AG08395 (cell line): ENCODE measurements at regions not wholly inside any gene's neighbourhood (a gene's known extent, or its start where the extent isn't known, plus 50 kb on each side); places are given as distances from the start of the nearest gene placed in this dataset.
"Not testable (repeated sequence)": the region's sequence is repeated elsewhere in the genome, so short reads cannot be mapped to it uniquely, and the experiment has no call there.

Source experiments
- DNase-seq: peaks from one replicate; pipeline ENCODE4 v3.0.0; 2012; ENCODE audit warnings: mixed read lengths, low spot score

DNA sequence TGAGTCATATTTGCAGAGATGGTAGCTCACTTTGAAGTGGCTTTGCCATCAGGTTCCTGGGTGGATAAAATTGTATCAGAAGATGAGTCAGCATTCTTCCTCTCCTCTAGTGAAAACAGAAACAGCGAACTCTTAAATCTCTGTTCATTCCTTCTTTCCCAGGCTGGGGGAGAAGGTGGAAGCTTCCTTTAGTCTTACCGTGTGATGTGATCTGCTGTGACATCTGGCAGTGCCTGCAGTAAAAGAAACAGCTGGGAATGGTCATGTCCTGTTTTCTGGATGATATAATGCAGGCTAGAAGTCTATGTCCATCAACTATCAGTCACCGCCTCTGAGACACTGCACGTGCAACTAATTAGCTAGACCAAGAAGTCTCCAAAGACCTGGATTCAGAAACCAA lies 171.6 kb downstream of the VAPA start:
- peak; percentile 18 for DNase-seq

DNA sequence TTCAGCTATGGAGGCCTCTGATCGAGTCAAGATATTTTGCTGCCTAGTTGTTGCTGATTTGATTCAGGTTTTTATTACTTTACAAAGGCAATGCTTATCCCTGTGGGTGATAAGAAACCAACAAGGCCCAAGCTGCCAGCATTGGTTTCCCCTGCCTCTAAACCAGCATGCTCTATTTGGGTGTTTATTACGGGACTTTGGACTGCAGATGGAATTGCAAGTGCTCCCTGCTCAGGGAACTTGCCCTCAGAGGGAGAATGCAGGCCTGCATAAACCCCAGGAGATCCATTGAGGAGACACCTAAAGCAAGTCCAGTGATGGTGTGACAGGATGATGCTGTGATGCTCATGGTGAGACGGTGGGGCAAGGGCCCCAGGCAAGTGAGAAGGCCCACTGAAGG lies 172.1 kb downstream of the VAPA start:
- DNase-seq: no peak

DNA sequence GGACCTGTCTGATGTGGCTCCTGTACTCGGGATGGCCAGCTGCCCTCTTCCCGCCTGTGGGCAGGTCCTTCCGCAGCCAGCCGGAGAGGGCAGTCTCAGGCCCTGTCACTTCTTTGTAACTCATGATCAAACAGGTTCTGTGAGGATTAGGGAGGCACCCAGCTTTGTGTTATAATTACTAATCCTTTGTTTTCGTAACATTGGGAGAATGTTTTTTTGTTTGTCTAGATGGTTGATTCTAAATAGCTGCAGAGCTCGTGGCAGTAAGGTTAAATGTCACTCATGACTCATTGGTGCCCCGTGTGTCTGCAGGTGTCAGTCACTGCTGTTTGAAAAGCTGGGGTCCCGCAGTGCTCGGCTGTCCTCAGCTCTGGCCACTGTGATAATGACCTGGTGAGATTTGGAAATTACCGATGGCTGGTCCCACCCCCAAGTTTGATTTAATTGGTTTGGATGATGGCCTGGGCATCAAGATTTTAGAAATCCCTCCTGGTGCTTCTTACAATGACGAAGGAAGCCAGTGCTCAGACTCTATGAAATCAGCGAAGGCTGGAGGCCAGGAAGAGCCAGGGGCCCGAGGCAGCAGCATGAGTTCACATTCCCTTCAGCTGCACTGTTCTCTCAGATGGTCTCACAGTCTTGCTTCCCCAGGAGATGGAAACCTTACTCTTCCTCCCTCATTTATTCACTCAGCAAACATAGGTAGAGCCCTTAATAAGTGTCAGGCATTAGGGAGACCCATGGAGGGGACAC lies 172.8 kb downstream of the VAPA start:
- no peak for DNase-seq

DNA sequence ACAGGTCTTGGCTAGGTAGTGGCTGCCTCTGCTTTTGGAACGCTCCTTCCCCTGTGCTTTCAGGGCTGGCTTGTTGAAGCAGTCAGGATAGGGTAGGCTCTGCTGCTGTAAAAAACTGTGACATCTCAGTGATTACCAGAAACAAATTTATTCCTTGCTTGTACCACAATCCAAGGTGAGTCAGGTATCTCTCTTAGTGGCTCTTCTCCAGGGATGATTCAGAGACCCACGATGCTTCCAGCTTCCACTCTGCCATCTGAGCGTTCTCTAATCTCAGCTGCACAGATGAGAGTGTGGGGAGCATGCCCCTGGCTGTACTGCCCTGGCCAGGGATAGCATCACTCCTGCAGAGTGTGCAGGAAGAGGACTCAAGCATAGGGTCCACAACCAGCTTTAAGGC lies 174.9 kb downstream of the VAPA start:
- no peak for DNase-seq

DNA sequence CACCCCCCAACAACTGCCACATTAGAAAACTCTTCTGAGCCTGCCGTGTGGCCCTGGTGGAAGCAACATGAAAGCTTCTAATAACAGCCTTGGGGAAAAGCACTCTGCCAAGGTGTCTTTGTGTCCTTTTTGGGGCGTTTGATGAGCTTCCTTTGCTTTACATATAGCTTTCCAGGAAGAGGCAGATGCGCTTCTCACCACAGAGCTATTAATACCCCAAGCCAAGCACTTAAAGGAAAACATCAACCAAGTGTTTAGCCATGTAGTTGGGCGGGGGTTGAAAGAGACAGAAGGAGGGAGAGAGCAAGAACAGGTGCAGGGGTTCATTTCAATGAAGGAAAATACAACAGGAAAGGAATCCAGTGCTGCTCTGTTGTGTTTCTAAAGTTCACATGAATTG lies 176.1 kb downstream of the VAPA start:
- DNase-seq: no peak

DNA sequence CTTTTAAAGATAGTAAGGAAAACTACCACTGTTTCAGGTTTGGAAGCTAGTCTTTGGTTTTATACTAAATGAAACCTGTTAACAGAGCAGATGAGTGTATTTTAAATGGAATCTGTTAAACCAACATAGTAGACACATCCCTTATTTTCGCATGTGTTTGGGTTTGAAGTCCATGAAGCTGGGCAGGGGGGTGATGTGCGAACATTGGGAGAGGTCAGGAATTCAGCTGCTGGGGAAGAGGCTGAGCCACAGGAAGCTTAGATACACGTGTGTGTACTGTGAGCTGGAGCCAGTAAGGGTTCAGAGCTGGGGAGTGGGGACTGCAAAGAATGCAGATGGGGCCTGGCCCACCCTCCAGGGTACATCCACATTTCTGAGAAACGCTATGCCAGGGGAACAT lies 176.9 kb downstream of the VAPA start:
- no peak for DNase-seq

DNA sequence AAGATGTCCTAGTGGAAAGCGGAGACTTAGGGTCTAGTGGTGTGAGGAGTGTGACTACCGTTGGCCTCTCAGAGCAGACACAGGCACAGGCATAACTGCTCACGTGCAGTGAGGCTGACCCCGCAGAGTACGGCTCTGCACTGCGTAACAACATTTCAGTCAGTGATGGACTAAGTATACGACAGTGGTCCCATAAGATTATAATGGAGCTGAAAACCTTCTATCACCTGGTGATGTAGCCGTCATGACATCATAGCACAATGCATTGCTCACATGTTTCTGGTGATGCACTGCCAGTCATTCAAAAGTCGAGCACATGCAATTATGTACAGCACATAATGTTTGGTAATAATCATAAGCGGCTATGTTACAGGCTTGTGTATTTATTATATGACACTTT lies 179.6 kb downstream of the VAPA start:
- DNase-seq: no peak

DNA sequence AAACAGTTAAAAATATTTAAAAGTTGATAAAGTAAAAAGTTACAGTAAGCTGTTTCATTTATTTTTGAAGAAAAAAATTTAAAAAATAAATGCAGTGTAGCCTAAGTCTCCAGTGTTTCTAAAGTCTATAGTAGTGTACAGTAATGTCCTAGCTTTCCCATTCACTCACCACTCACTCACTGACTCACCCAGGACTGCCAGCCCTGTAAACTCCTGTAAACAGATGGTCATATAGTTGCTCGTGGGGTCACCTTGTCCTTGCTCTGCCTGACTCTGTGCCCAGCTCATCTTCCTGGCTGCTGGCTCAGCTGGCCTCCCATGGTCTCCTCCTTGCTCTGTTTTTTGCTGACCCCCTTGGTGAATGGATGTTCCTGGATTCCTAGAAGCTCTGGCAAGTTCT lies 180.3 kb downstream of the VAPA start:
- DNase-seq: peak; percentile 11

DNA sequence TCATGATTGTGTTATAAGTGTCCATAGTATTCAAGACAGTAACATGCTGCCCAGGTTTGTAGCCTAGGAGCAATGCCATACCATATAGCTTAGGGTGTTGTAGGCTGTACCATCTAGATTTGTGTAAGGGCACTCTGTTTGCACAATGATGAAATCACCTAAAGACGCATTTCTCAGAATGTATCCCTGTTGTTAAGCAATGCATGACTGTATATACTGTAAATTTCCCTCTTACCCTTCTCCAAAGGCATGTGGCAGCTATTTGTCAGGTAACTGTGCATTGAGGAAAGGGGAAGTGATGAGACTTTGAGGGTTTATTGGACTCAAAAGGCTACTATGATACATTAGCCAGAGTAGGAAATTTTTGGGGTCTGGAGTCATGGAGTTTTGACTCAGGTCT lies 180.8 kb downstream of the VAPA start:
- no peak for DNase-seq

DNA sequence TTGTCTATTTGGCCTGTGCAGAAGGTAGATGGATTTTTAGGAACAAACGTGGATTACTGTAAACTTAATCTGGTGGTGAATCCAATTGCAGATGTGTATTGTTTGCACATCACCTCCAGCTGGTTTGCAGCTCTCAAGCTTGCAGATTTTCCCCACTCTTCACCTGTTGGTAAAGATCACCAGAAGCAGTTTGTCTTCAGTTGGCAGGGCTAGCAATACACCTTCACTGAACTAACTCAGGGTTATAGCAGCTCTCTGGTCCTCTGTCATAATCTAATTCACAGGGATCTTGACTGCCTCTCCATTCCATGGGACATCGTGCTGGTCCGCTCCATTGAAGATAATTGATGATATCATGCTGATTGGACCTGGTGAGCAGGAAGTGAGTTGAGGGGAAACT lies 181.5 kb downstream of the VAPA start:
- no peak for DNase-seq

DNA sequence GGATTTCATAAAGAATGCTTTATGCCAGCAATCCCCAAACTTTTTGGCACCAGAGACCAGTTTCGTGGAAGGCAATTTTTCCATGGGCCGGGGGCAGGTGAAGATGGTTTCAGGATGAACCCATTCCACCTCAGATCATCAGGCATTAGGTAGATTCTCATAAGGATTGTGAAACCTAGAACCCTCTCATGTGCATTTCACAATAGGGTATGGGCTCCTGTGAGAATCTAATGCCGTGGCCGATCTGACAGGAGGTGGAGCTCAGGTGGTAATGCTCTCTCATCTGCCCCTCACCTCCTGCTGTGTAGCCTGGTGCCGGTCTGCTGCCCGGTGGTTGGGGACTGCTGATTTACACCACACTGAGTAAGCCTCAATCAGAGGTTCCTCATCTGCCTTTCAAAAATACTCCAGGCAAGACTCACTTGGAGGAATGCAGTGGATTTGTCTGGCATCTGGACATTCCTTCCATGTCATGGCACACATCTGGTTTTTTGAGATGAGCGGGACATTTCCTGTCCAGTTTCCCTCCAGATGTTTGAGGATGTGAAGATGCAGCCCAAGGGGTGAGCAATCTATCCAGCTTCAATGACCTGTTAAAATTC lies 185.8 kb downstream of the VAPA start:
- peak; percentile 66 for DNase-seq

DNA sequence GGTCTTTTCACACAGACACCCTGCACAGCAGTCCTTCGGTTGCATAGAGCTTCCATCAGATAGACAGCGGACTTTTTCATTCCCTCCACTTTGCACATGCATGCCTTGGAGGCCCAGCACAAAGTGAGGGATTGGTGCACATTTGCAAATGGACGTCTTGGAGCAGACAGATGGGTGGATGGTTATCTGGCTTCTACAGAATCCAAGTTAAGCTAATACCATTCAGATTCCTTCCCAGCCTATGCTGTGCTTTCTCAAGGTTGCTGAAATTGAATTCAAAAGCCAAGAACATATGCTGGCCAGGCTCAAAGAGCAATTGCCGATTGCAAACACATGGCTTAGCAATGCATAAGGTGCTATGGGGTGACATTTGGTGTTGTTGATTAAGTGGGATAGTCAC lies 186.4 kb downstream of the VAPA start:
- no peak for DNase-seq

DNA sequence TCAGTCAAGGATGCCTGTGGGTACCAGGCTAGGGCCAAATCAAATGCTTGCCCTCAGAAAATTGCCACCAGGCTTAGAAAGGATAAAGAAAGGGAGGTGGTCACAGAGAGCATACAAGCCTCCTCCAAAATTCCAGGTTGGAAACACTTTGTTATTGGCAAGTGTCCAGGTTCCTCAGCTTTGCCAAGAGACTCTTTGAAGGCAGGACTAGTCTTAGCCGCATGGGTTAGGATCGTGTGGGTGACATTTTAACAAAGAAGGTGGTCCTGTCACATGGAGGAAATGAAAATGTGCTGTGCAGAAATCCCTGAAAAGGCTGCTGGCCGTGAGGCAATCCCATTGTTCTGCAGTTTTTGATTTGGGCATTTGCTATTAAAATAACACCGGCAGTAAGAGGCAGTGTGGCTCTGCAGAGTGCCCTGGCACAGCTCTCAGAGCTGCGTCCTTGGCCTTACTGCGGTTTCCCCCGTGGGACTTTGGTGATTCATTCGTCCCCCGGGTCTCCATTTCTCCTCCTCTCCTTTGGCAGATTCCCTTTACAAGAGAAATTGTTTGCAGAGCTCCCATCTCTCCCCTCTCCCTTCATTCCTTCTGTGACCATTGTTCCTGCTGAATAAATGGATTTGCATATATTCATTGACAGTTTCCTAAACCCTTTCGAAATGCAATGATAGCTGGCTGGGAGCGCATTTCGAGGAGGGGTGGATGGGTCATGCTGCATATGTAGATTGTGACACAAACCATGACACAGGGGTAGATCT lies 187.3 kb downstream of the VAPA start:
- peak; percentile 73 for DNase-seq

DNA sequence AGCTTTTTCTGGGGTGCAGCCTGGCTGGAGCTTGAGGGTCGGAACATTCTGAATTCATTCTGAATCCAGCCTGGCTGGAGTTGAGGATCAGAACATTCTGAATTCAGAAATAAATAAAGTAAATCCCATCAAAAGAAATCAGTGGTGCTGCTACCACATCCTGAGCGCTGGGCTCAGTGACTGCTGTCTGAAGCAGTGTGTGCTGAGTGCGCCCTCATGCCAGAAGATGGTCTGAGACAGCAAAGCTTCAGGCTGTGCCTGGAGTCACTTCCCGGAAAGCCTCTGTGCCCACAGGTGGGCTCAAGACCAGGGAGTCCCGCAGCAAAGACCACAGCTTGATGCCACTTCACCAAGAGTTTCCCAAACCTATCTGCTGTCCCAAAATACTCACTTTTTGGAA lies 187.9 kb downstream of the VAPA start:
- DNase-seq: no peak

DNA sequence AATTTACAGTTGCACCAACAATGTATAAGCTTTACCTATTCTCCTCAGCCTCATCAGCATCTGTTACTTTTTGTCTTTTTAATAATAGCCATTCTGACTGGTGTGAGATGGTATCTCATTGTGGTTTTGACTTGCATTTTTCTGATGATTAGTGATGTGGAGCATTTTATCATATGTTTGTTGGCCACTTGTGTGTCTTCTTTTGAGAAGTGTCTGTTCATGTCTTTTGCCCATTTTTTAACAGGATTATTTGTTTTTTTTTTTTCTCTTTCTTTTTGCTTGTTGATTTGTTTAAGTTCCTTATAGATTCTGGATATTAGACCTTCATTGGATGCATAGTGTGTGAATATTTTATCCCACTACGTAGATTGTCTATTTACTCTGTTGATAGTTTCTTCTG lies 191.3 kb downstream of the VAPA start:
- not testable (repeated sequence) for DNase-seq

DNA sequence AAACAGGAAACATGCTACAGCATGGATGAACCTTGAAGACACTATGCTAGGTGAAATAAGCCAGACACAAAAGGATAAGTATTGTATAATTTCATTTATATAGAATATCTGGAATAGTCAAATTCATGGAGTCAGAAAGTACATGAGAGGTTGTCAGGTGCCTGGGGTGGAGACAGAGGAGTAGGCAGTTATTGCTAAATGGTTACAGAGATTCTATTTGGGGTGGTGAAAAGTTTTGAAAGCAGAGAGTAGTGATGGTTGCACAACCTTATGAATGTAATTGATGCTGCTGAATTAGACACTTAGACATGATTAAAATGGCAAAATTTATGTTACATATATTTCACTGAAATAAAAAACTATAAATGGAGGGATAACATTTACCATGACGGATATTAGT lies 197.4 kb downstream of the VAPA start:
- no peak for DNase-seq

DNA sequence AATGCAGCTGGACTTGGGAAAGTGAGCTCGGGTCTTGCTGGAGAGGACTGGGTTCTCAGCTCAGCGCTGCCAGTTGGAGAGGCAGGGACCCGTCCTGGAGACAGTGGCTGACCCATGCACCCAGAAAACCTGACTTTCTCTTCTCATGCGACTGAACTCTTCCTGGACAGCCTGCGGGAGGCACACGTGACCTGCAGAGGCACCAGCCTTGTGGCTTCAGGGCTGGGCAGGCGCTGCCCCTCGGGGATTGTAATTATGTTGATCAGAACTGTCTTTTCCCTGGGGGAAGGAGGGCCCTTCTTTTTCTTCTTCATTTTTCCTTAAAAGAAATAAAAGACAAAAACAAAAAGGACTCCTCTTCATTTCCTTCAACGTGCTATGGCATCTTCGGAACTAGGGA lies 198.1 kb downstream of the VAPA start:
- DNase-seq: no peak

DNA sequence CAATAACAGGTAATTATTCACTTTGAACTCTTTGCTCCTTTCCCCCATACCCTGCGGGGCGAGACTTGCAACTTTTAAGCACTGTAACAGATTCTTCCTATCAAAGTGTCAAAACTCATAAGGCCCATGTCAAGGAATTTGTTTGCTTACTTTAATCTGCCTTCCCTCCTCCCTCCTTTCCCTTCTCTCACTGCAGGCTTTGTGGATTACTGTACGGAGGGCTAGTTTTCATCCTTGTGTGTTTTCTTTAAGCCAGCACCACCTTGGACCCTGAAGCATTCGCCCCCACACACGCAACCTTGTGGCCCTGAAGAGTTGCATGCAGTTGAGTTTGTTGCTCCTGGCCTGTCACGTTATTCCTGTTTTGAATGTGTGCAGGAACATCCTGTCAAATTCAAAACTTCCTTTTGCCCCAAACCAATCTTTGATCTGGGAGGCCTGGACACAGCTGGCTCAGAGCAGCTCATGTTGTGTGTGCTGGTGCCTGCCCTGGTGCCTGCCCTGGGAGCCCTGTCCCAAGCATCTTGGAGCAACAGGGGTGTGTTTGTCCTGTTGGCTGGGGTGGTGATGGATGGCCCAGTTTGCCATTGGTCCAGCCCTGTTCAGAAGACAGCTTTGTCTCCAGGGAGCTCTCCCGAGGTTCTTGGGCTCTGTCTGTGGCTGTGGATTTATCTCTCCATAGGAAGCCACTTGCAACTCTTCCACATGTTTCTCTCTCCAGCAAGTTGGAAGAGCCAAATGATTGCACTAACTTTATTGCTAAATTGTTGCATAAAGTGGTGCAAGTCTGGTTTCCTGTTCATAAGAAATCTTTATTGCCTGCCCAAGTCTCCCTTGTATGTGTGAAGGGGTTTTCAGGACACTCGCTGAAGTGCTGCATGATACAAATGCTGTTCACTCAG lies 199.6 kb downstream of the VAPA start:
- no peak for DNase-seq

DNA sequence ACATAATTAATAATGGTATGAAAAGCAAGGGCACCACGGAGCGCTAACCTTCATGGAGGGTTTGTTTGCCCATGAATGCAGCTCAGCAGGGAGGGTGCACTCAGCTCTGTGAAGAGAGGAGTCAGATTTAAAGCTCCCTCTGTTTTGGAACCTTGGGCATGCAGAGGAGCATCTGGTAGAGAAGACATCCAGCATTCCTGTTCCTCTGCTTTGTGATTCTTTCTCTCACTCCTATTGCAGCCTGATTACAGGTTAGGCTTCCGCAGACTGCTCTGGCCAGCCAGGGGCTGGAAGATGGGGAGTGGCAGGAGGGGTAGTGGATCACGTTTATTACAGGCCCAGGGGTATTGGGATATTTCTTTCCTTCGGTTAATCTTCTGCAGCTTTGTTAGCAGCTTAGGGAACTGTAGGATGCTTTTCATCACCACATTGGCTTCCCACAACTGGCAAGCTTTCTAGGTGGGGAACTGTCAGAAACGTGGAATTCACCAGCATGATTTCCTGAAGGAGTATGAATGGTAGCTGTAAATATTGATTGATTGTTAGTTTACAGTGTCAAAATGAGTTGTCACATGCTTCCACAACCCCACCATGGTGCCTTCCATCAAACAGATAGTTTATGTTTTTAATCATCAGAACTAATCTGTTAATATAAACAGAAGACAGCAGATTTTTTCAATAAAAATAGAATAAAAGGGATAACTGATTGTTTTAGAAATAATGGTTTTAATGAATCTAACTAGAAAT lies 201.1 kb downstream of the VAPA start:
- no peak for DNase-seq

DNA sequence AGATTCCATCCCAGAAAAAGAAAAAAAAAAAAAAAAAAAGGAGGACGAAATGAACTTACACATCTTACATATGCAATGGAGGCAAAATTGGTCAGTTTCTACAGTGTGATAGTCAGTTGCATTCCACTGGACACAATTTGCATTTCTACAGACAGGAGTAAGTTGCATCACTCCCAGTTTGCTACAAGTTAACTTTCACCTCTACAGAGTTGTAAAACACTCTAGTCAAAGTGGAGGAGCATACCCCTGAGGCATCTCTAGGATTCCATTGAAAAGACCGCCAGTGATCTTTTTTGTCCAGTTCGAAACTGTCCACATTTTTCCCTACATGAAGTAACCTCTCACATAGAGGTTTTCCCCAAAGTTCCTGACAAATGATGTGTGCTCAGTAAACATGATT lies 202.8 kb downstream of the VAPA start:
- DNase-seq: no peak

DNA sequence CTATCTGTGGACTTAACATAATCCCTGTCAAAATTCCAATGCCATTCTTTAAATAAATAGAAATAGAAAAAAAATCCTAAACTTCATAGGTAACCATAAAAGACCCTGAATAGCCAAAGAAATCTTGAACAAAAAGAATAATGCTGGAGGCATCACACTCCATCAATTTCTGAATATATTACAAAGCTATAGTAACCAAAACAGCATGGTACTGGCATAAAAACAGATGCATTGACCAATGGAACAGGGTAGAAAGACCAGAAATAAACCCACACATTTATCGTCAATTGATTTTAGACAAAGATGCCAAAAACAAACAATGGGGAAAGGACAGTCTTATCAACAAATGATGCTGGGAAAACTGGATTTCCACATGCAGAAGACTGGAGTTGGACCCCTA lies 205.7 kb downstream of the VAPA start:
- DNase-seq: no peak

DNA sequence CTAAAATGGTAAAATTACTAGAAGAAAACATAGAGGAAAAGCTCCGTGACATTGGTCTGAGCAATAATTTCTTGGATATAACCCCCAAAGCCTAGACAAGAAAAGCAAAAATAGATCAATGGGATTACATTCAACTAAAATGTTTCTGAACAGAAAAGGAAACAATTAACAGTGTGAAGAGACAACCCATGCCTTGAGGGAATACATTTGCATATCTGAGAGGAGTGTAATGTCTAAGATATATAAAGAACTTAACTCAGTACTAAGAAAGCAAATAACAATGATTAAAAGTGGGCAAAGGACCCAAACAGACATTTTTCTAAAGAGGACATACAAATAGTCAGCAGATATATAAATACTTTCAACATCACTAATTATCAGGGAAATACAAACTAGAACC lies 206.2 kb downstream of the VAPA start:
- no peak for DNase-seq
